HS-5 (cell line): ENCODE measurements at regions not wholly inside any gene's neighbourhood (a gene's known extent, or its start where the extent isn't known, plus 50 kb on each side); places are given as distances from the start of the nearest gene placed in this dataset.

ENCODE experiments used
- DNase-seq: peaks from one replicate; pipeline ENCODE4 v3.0.0-alpha.2; 2012; ENCODE audit warnings: low read depth

DNA sequence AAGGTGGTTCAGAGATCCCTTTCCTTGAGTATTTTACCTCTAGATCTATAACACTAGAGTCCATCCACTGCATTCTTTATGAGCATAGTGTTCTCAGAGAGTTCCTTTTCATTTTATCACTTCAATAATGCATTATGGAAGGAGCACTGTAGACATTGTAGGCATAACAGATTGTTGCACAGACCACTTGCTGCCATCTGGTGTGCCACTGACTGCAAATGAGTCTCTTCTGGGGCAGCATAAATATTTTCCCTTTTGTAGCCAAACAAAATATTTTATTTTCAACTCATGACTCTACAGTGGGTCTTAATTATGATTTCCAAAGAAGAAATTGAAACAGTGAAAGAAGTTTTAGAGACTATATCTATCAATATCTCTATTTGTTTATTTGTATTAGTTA is 290.4 kb downstream of the OLFM3 start:
- no peak for DNase-seq

- no peak for DNase-seq
These were observed 287.0 kb downstream of the OLFM3 start for GRCh38 chr1:101709721-101710120.

DNA sequence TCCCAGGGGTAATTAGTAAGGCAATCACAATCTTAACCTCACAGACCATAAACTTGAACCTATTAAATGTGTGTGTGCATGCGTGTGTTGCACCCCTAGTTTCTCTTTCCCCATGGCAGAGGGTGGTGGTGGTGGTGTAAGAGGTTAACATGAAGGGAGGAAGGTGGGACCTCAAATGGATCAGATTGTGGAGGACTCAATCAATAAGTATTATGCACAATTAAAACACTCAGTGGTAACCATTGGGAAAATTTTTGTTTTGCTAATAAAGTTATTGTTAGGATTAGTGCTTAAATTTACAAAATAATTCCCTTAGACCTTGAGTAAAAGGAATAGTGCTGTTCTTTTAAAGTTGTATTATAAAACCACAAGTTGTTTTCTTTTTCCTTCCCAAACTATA is 283.0 kb downstream of the OLFM3 start:
- DNase-seq = no peak

- no peak for DNase-seq
These were observed 273.3 kb downstream of the OLFM3 start for GRCh38 chr1:101723415-101723814.

- DNase-seq = no peak
These were observed 268.7 kb downstream of the OLFM3 start for GRCh38 chr1:101728029-101728428.

DNA sequence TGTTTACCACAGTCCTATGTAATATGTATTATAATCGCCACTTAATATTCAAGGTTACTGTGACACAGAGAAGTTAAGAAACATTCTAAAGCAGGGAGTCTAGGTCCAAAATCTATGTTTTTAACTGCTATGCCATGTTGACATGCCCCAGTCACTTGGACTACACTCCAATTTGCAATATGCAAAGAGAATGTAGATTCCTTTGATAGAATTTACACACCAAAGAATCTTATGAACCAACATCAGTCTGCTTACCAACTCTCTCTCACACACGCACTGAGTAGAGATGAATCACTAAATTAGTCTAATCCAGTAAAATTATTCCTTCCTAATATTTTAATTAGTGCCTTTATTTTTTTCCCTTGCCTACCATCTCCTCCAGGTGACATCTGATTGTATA is 266.2 kb downstream of the OLFM3 start:
- no peak for DNase-seq

DNA sequence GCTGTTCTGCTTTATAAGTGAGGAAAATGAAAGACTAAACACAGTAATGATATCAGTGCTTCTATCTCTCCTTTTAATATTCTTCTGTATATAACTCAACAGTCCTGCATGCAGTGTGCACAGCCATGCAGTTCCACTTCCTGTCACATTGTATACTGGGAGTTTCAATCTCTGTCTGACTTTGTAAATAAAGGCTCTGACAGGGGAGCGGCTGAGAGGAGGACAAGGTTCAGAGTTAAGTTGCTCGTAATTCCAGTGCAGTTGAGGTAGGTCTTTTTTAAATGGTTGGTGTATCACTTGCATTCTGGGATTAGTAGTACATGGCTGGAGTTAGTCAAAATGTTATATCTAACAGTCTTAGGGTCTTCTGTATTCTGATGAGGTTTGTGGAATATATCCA is 264.5 kb downstream of the OLFM3 start:
- no peak for DNase-seq

- DNase-seq = no peak
These were observed 263.4 kb downstream of the OLFM3 start for GRCh38 chr1:101733340-101733739.

DNA sequence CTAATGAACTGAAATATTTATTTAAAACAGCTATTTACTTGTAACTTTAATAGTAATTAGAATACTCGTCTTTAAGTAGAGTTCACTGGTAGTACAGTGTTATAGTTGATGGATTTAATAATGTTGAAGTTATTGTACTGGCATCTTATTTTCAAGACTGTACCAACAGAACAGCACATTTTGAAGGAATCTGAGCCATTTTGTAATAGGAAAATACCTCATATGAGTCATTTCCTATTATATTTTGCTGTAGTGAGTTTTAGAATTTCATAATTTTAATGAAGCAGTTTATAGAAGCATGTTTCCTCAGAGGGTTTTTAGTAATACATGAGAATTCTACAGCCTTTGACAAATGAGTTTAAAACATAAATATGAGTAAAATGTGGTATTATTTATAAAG is 258.3 kb downstream of the OLFM3 start:
- peak; percentile 72 for DNase-seq

DNA sequence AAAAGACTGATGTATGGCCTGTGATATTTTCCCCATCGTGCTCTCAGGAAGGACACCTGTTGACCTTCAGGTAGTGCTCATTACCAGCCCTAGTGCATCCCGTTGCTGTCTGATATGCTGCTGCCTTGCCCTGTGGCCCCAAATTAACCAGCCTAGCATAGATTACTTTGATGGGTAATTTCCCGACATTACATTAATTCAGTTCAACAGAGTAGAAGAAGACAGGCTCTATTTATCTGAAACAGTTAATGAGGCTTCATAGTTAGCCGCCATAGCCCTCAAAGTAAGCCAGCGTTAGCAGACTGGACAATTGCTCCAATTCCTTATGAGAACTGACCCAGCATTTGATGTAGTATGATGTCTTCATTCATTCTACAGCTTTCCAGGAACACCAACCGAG is 257.6 kb downstream of the OLFM3 start:
- no peak for DNase-seq

GRCh38 chr1:101739826-101740330 is 256.8 kb downstream of the OLFM3 start:
- DNase-seq = no peak

GRCh38 chr1:101741910-101742309 is 254.8 kb downstream of the OLFM3 start:
- no peak for DNase-seq

GRCh38 chr1:101742509-101742908 is 254.2 kb downstream of the OLFM3 start:
- no peak for DNase-seq

DNA sequence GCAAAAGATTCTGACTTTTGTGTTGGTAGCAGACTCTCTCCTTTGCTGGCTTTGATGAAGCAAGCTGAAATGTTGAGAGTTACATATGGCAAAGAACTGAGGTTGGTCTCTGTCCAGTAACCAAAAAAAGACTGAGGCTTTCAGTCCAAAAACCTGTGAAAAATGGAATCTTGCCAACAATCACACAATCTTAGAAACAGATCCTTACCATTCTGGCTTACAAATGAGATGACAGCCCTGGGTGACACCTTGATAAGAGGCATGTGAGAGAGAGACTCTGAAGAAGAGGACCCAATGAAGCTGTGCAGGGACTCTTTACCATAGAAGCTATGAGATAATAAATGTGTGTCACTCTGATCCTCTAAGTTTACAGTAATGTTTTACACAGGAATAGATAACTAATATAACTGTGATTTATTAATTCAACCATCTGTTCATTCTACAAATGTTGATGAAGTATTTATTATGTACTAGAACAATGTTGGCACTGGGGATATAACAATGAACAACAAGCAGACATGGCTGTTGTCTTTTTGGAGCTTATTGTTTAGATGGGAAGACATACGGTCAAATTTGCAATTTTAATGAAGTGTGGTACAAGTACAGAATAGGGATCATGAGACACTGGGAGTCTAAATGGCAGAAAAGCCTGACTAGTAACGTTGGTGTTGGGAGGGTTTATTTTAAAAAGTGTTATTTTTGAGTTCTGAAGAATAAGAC is 251.0 kb downstream of the OLFM3 start:
- no peak for DNase-seq

DNA sequence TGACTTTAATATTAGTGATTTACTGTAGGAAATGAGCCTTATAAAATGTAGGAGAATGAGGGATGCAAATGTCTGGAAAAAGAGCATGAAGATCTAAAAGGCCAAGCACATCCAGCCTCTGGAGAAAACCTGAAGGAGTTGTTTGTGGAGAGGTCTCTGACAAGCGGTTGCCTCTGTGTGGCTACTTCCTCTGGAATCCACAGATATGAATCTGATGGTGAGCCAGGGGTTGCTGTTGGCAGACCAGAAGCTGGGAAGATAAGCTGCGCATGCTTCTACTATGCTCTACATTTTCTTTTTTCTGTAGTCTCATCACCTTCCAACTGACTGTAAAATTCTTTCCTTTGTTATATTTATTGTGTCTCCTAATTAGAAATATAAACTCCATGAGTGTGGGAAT is 248.6 kb downstream of the OLFM3 start:
- no peak for DNase-seq
